ENCODE measurements at regions not wholly inside any gene's neighbourhood (a gene's known extent, or its start where the extent isn't known, plus 50 kb on each side); places are given as distances from the start of the nearest gene placed in this dataset.
A peak's percentile ranks its signal among the peaks of the same experiment; 100 is the strongest.
"Not testable (repeated sequence)": the region's sequence is repeated elsewhere in the genome, so short reads cannot be mapped to it uniquely, and the experiment has no call there.

DNA sequence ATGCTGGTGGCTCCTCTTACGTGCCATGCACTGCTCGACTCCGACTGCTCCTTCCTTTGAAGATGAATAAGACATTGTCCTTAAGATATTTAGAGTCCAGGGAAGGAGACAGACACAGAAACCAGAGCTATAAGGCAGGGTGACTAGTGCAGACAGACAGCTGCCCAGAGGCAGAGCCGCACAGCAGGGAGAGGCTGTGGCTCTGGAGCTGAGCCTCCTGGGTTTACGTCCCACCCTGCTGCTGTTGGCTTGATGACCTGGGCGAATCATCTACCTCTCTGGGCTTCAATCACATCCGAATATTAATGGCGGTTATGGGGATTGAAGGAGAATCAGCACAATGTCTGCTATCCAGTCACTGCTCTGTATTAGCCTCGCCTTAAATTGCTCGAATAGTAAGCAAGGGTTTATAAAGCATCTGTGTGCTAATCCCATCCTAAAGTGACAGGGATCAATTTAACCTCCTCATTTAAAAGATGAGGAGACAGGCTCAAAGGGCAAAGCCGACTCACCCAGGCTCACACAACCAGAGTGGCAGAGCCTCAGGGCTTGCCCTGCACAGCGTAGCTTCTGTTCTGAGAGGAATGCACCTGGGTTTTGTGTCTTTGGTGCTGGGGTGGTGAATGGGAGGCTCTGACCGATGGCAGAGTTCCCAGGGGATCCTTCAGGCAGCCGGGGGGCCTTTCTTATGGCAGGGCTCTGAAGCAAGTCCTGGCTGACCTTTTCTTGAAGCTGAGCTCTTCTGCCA lies 284.1 kb downstream of the MYCN start:
- no peak for DNase-seq (ENCODE audit: low spot score)

DNA sequence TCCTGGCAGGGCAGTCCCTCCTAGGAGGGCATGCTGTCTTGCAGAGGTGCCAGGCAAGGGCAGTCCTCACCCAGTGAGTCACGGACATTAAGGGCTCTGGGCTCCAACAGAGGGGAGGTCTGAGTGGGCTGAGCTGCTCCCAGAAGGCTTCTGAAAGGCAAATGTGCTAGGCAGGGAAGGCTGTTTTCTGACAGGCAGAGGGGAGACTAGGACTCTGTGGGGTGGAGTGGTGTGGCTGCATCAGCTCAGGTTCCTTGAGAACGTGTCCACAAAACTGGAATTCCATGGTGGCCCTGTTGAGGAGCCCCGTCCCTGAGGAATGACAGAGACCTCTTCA lies 283.5 kb downstream of the MYCN start:
- no peak for DNase-seq (ENCODE audit: low spot score)

DNA sequence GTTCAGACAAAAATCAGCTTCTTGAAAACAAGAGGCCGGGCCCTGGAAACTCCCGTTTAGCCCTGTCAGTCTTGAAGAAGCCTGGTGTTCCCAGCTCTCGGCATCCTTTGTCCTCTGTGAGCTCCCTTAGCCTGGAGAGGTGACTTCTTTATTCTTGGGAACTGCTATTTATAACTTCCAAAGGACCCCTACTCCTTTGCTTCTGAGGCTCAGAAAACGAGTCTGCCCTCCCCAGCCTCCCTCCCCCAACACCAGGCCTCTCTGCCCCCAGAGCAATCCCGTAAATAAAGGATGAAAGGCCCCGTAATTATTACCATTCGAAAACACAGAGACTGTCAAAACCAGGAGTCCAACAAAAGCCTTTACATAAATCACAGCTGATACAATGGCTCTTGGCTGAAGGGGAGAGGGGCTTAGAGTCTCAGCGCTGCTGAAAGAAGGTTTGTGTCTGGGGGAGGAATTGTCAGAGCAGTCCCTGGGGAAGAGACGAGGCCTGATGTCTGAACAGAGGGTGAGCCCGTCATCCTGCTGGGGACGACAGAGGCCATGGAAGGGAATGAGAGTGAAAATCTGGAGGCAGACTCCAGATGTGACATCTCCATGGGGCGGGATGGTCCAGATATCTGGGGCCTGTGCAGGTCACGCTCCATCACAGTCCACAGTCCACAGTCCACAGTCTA lies 283.0 kb downstream of the MYCN start:
- peak; percentile 31 for DNase-seq (ENCODE audit: low spot score)

DNA sequence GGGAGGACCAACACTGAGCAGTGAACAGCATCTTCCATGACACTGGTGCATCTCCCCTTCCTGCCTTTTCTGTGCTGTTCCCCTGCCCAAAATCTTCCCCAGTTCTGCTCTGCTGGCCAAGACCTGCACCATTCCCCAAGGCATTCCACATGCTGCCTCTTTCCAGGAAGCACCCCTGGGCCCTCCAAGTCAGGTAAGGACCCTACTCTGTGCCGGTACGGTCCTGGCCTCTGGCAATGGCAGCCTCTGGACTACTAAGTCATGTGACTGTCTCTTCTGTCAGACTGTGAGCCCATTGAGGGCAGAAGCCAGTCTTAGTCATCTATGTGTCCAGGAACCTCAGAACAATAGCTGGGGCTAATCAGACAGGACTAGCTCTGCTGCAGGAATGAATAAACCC lies 282.0 kb downstream of the MYCN start:
- no peak for DNase-seq (ENCODE audit: low spot score)

DNA sequence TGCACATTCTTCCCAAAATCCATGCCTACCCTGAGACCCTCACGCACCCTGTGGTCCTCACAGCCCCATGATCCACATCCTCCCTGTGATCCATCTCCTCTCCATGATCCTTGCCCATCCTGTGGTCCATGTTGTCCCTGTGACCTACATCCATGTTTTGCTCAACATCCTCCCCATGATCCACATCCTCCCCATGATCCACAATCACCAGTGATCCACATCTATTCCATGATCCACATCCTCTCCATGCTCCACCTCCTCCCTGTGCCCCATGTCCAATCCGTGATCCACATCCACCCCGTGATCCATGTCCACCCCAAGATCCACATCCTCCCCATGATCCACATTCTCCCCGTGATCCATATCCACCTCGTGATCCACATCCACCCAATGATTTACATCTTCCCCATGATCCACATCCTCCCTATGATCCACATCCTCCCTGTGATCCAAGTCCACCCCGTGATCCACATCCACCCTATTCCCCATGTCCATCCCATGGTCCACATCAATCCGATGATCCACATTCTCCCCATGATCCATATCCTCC lies 281.2 kb downstream of the MYCN start:
- DNase-seq (ENCODE audit: low spot score) = no peak

DNA sequence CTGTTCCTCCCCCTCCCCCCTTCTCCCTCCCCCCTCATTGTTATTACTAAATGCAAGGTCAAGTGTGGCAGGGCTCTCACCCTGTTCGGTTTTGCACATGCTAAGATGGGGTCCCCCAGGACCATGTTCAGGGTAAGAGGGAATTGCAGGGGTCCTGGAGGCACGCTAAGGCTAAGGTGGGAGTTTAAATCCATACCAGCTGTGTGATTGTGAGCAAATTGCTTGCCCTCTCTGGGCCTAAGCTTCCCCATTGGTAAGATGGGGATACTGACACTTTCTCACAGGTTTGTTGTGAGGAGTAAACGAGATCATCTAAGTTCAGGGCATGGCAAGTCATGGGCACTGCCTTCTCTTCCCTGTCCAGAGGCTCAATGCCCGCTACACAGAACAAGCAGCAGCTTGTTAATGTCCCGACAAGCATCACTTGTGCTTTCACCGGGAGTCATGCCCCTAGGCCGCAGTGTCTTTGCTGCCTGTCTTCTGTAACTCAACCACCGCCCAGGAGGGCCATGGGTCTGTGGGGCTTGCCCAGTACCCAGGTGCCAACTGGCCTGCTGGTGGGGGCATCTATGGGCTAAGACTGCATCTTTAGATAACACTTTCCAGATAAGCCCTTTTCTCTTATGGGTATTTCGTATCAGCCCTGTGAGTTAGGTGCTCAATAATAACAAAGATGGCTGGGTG lies 279.1 kb downstream of the MYCN start:
- DNase-seq (ENCODE audit: low spot score) = no peak

DNA sequence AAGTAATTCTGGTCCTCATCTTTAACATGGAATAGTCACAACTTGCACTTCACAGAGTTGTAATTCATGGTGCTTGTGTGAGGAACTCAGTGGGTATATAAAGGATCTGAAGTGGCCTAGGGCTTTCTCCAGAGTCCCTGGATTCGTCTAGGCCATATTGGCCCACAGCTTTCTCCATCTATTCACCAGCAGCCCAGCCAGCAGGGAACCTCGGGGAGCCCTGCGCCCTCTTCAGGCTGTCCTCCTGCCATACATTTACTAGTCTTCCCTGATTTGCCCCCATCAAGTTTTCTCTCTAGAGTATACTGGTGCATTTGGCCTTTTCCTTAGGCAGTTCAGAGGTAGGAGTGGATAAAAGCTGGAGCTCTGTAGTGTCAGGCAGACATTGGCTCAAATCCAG lies 278.3 kb downstream of the MYCN start:
- DNase-seq (ENCODE audit: low spot score) = peak; percentile 26

DNA sequence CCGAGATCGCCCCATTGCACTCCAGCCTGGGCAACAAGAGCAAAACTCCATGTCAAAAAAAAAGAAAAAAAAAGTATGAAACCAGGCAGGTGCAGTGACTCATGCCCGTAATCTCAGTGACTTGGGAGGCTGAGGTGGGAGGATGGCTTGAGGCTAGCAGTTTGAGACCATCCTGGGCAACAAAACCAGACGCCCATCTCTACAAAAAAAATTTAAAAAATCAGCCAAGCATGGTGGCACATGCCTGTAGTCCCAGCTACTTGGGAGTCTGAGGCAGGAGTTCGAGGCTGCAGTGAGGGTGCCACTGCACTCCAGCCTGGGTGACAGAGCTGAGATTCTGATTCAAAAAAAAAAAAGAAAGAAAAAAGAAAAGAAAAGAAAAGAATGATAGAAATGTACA lies 277.8 kb downstream of the MYCN start:
- DNase-seq (ENCODE audit: low spot score) = no peak

DNA sequence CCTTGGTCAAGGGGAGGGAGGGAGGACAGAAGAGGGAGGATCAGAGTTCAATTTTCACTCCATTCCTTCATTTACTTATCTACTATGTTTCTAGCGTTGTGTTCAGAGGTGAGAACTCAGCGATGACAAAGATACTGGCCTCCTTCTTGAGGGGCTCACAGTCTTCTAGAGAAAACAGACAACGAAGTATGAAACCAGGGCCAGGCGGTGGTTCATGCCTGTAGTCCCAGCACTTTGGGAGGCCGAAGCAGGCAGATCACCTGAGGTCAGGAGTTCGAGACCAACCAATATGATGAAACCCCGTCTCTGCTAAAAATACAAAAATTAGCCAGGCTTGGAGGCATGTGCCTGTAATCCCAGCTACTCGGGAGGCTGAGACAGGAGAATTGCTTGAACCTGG lies 277.4 kb downstream of the MYCN start:
- DNase-seq (ENCODE audit: low spot score) = not testable (repeated sequence)

DNA sequence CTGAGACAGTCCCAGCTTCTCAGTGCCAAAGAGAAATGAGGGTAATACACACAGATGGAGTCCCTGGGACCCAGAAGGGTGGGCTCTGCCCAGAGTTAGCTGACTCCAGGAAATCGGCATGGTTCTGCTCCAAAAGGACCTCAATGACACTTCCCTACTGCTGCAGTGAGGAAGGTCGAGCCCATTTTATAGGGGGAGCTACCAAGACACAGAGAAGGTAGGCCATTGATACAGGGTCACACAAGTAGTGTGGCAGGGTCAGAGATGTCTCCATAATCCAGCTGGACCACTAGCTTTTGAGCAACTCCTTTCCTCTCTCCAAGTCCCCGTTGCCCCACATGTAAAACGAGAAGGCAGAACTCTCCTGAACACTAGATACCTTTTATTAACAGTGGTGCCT lies 276.9 kb downstream of the MYCN start:
- no peak for DNase-seq (ENCODE audit: low spot score)

DNA sequence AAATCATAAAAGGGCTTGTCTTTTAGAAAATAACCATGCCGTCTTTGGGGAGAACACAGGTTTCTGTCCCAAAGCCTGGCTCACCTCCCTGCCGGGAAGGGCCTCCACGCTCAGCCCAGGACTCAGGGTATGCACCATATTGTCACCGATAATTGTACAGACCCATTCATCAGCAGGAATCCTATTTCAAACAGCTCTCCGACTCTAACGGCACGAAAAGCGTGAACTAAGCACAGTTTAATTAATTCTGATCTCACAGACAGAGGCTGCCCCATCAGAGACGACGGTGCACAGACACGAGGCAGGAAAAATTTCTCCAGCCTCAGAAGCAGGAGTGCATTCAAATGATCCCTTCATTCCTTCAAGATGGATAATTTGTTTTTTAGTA lies 276.2 kb downstream of the MYCN start:
- DNase-seq (ENCODE audit: low spot score) = no peak

DNA sequence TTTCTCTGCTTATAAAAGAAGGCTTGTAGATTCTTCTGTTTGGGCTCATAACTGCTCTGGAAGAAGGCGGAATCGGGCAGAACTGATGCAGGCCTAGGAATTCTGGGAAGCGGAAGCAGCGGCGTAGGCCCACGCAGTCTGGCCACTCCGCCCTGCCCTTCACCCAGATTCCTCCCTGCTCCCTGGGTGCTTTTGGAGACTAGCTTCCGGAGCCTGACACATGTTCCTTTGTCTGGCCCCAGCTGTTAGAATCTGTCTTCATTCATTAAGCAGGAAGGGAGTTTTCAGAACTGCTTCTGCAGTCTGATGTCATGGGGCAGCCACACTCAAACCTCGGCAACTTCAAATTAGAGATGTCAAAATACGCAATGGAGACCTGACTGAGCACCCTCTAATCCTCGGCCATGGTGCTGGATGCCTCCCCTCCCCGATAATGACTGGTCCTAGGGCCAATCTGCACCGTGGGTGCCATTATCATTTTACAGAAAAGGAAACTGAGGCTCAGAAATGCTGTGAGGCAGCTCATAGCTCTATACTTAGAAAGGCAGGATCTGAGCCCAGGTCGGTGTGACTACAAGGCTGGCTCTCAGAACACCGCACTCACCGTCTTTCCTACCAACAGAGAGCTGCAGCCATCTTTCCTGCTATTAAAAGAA lies 275.7 kb downstream of the MYCN start:
- DNase-seq (ENCODE audit: low spot score) = no peak

DNA sequence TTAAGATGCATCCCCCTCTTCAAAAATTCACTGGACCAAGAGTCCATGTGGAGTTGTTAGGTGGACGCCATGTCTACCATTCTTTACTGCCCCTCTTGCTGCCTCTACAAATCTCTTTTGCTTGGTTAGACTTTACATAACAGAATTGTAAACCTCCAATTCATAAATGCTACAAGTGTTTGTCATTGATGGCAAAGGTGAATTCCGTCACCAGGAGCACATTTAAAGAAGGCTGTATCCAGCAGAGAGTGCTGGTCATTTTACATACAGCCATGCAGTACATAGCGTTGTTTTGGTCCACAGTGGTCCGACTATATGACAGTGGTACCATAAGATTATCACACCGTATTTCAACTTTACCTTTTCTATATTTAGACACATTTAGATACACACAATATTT lies 274.5 kb downstream of the MYCN start:
- DNase-seq (ENCODE audit: low spot score) = no peak

DNA sequence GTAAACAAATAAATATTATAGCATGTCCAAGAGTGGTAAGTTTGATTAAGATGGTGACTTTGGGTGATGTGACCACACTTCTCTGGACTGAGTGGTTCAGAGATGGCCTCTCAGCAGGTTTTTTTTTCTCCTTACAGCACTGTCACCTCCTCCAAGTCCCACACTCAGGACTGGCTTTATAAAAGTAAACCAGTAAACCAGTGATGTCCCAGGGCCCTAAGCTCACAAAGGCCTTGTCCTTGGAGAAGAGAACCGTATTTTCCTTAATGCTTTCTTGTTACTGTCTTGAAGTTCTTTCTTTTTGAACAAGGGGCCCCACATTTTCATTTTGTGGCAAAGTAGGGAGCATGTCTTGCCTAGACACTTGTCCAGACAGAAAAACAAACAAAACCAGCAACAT lies 274.0 kb downstream of the MYCN start:
- DNase-seq (ENCODE audit: low spot score) = no peak

DNA sequence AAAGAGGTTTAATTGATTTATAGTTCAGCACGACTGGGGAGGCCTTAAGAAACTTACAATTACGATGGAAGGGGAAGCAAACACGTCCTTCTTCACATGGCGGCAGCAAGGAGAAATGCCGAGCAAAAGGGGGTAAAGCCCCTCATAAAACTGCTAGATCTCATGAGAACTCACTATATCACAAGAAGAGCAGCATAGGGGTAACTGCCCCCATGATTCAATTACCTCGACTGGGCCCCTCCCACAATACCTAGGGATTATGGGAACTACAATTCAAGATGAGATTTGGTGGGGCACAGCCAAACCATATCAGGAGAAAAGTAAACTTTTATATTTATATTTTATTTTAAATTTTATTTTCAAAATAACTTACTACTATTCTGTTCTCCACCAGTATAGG lies 272.0 kb downstream of the MYCN start:
- no peak for DNase-seq (ENCODE audit: low spot score)

DNA sequence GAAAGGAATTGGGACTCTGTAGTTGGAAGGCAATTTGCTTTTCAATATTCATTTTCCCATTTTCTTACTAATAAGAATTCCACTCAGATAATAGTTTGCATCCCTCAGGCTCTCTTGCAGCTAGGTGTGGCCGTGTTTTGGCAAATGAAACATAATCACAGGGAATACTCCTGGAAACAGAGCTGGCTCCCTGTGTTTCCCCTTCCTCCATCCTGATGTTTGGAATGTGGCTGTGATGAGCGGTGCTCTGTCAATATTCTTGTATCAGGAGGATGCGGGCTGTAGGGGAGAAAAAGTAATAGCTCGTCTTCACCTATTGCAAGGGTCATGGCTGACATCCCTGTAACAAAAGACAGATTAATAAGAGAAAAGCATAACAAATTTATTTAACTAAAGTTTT lies 271.0 kb downstream of the MYCN start:
- no peak for DNase-seq (ENCODE audit: low spot score)

DNA sequence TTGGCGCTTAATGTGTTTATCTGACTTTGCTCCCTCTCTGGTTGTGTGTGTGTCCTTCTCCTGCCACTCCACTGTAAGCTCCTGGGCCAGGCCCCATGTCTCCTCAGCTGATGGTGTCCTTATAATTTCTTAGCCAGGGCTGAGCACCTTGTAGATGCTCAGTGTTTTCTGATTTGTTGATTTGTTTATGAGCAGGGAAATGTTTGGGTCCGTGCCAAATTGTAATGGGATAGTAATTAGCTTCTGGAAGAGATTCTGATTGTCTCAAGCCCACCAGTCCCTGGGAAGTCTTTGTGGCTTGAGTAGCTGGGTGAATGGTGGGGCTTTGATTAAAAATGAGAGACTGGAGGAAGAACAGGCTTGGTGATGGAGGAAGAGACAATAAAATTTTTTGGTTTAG lies 270.5 kb downstream of the MYCN start:
- no peak for DNase-seq (ENCODE audit: low spot score)

DNA sequence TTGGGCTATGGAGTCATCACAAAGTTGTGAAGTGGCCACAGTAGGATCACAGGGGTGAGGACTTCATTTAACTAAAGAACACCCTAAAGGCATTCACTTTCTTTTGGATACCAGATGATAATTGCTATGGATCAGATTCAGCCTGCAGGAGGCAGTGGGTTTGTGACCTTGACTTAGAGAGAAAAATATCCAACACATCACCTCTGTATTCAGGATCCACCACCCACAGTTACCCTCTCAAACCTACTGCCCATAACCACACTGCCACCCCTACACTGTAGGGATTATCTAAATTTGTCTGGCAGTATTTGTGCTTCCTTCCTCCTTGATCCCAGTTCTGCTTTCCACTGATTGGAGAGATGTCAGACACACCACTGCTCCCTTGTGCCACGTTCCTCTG lies 269.4 kb downstream of the MYCN start:
- no peak for DNase-seq (ENCODE audit: low spot score)

DNA sequence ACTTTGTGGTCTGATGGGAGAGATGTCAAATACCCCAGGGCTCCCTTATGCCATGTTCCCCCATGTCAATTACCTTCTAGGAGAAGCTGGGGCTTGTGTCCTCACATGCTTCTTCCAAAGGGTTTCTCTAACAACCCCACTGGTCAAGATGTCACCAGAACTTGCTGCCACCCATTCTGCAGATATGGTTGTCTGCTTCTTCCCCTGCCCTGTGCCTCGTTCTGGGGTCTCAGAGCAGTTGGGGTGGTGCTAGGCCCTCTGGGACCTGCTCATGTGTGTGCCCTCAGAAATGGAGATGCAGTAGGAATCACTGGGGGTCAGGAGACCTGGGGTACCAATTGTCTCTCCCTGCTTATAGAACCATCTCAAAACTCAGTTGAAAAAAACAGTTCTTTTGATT lies 268.6 kb downstream of the MYCN start:
- DNase-seq (ENCODE audit: low spot score) = no peak

DNA sequence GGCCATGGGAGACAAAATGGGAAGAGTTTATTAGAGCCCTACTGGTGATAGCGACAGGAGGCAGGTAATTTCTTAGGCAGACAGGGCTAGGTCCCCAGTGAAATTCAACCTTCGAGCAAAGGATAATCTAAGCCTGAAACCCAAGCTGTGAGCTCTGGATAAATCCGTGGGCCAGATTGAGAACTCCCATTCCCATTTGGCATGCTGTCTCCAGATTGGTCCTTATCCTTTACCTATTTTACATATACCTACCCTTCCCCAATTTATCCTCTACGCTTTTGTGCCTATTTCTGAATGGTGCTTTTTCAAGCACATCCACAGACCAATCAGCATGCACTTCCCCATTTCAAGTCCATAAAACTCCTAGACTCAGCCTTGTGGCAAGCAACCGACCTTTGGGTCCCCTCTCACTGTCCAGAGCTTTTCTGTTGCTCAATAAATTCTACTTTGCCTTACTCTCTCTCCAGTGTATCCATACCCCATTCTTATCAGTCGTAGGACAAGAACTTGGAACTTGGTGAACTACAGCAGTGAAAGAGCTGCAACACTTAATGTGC lies 268.0 kb downstream of the MYCN start:
- DNase-seq (ENCODE audit: low spot score) = no peak

DNA sequence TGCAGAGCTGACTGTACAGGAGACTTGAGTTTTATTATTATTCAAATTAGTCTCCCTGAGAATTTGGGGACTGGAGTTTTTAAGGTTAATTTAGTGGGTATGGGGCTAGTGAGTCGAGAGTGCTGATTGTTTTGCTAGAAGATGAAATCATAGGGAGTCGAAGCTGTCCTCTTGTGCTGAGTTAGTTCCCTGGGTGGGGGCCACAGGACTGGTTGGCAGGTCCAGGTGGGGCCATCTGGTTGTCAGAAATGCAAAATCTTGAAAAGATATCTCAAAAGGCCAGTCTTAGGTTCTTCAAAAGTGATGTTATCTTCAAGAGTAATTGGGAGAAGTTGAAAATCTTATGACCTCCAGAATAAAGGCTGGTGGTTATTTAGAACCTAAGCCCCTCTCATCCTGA lies 267.3 kb downstream of the MYCN start:
- DNase-seq (ENCODE audit: low spot score) = no peak

DNA sequence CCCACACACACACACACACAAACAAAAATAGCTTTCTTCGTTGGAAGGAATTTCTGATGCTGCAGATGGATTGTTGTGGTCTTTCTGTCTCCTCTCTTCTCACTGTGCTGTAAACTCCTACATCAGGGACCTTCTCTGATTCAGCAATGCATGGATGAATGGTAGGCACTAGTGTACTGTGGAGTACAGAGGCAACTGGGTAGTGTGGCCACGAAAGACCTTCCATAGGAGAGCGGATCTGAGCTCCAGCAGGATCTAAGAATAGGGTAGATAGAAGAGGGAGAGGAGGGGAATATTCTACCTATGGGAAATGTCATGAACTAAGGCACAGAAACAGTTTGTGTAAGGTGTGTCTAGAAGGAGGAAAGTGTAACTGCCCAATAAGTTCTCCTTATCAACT lies 266.8 kb downstream of the MYCN start:
- DNase-seq (ENCODE audit: low spot score) = no peak
